ENCODE measurements at regions not wholly inside any gene's neighbourhood (a gene's known extent, or its start where the extent isn't known, plus 50 kb on each side); places are given as distances from the start of the nearest gene placed in this dataset.
A peak's percentile ranks its signal among the peaks of the same experiment; 100 is the strongest.
"Not testable (repeated sequence)": the region's sequence is repeated elsewhere in the genome, so short reads cannot be mapped to it uniquely, and the experiment has no call there.

- not testable (repeated sequence) for H3K36me3 Mint-ChIP-seq; DNase-seq (ENCODE audit: low spot score); ATAC-seq; H3K4me3 Mint-ChIP-seq; H3K9me3 Mint-ChIP-seq; H3K27ac Mint-ChIP-seq
- H3K27me3 Mint-ChIP-seq: peaks cover 9 to 24% of the 10 kb centered on the region in 2 donors
- peaks cover 15 to 18% of the 10 kb centered on the region in 2 donors for H3K4me1 Mint-ChIP-seq (ENCODE audit: low read depth in 2 of 2)
Measured at GRCh38 chr12:96108941-96109340, 73.6 kb upstream of the LTA4H start.

DNA sequence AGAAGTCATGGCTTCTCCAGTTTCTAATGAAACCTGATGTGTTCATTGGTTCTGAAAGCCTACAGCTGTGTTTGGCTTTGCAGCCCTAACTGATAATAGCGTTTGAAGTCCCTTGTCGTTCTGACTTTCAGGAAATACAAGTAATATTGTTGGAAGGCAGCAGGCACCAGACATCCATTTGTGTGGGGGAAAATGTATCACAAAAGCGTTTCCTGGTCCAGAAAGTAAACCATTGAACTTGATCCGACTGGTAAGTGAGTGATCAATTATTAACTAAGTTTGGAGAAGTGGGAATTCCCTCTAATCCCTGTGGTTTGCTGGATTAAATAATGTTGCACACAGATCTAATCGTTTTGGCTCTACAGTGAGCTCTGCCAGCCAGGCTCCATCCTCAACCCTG is 77.3 kb upstream of the LTA4H start:
- ATAC-seq (no peak), DNase-seq (ENCODE audit: low spot score) (no peak)
- Mint-ChIP-seq H3K9me3 (no peaks in the 10 kb centered on the region), H3K36me3 (no peaks in the 10 kb centered on the region), H3K4me1 (ENCODE audit: low read depth in 2 of 2) (peaks cover 7 to 18% of the 10 kb centered on the region in 2 donors), H3K27me3 (peaks cover 14 to 27% of the 10 kb centered on the region in 2 donors), H3K4me3 (no peak overlapping the region), H3K27ac (no peak overlapping the region)

DNA sequence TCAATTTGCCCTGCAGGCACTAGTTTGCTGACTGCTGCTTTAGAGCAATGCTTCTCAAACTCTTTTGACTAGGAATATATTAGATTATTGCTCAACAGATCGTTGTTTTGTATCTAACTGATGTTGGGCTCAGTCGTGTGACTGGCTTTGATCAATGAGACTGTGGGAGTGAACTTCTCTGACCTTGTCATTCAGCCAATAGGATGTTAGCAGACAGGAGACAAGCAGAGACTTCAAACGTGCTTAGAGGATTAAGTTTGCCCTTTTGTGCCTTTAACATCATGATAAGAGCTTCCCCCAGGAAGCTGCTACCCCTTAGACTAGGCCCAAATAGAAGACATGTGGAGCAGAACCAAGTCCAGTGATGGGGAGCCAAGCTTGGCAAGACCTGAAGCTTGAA is 76.7 kb upstream of the ELK3 start:
- no peak for DNase-seq (ENCODE audit: low spot score)
- H3K27me3 Mint-ChIP-seq: peaks cover 14 to 15% of the 10 kb centered on the region in 2 donors
- no peaks in the 10 kb centered on the region for H3K9me3 Mint-ChIP-seq
- ATAC-seq: no peak
- peaks cover 20 to 22% of the 10 kb centered on the region in 2 donors for H3K4me1 Mint-ChIP-seq (ENCODE audit: low read depth in 2 of 2)
- H3K27ac Mint-ChIP-seq: no peak overlapping the region
- H3K36me3 Mint-ChIP-seq: no peaks in the 10 kb centered on the region
- no peak overlapping the region for H3K4me3 Mint-ChIP-seq

DNA sequence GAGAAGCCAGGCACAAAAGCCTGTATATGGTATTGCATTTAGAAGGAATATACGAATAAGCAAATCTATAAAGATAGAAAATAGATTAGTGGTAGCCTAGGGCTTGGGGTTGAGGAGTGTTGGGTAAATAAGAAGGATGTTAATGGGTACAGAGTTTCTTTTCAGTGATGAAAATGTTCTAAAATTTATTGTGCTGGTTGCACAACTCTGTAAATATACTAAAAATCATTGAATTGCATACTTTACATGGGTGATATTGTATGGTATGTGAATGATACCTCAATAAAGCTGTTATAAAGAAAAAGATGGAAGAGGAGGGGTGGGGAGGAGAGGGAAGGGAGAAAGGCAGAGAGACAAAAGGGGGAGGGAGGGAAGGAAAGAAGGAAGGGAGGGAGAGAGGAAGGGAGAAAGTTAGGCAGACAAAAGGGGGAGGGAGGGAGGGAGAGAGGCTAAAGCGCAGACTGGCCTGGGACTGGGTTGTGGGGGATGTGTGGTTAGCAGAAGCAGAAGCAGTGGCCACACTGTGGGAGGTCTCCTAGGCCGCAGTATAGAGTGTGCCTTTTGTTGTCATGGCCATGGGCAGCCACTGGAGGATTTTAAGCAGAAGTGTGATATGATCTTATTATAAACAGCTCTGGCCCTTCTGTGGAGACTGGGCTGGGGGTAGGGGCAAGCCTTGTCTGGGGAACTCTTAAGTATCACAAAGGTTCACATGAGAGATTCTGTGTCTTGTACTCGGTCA is 73.6 kb upstream of the ELK3 start:
- Mint-ChIP-seq H3K36me3 (no peaks in the 10 kb centered on the region), H3K4me1 (ENCODE audit: low read depth in 2 of 2) (peaks cover 21 to 22% of the 10 kb centered on the region in 2 donors), H3K9me3 (no peaks in the 10 kb centered on the region), H3K27ac (no peak overlapping the region), H3K27me3 (peaks cover 0 to 13% of the 10 kb centered on the region in 2 donors), H3K4me3 (peak overlapping the region; percentile 62)
- peak; percentile 67 for DNase-seq (ENCODE audit: low spot score)
- peak; percentile 80 to 86 for ATAC-seq

DNA sequence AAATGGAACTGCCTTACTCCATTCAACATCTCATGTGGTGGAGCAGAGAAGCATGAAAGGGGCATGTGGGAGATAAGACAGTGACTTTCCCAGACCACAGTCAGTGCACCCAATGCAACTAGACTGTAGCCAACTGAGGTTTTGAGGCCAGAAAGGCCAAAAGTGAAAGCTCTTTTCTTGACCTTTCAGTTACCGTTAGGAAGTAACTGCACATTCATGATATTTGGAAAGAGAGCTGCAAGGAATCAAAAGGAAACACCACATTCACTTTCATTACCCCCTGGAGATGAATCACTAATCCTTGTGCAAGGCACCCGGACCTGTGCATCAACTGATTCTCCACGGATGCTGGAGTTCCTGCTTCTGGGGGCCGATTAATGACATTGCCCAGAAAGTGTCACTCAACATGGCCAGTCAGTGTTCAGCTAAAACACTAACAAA is 72.9 kb upstream of the ELK3 start:
- DNase-seq (ENCODE audit: low spot score) (no peak), ATAC-seq (peak; percentile 73 to 87)
- Mint-ChIP-seq H3K4me1 (ENCODE audit: low read depth in 2 of 2) (peaks cover 21 to 22% of the 10 kb centered on the region in 2 donors), H3K4me3 (peak overlapping the region; percentile 62), H3K27me3 (peaks cover 0 to 13% of the 10 kb centered on the region in 2 donors), H3K36me3 (no peaks in the 10 kb centered on the region), H3K9me3 (no peaks in the 10 kb centered on the region), H3K27ac (no peak overlapping the region)

GRCh38 chr12:96128292-96128691 is 65.9 kb upstream of the ELK3 start:
- not testable (repeated sequence) for H3K27ac Mint-ChIP-seq; H3K36me3 Mint-ChIP-seq; H3K4me1 Mint-ChIP-seq (ENCODE audit: low read depth in 2 of 2); DNase-seq (ENCODE audit: low spot score); H3K4me3 Mint-ChIP-seq; H3K9me3 Mint-ChIP-seq; ATAC-seq
- peaks cover 17 to 23% of the 10 kb centered on the region in 2 donors for H3K27me3 Mint-ChIP-seq

- Mint-ChIP-seq H3K27me3 (peaks cover 21 to 28% of the 10 kb centered on the region in 2 donors), H3K9me3 (no peaks in the 10 kb centered on the region), H3K4me3 (no peak overlapping the region), H3K4me1 (ENCODE audit: low read depth in 2 of 2) (no peaks in the 10 kb centered on the region), H3K27ac (no peak overlapping the region), H3K36me3 (no peaks in the 10 kb centered on the region)
- DNase-seq (ENCODE audit: low spot score) (no peak), ATAC-seq (no peak)
Measured at GRCh38 chr12:96130396-96131059, 63.6 kb upstream of the ELK3 start.

GRCh38 chr12:96131230-96131788 is 62.9 kb upstream of the ELK3 start:
- no peak overlapping the region for H3K27ac Mint-ChIP-seq
- no peak for DNase-seq (ENCODE audit: low spot score)
- no peaks in the 10 kb centered on the region for H3K9me3 Mint-ChIP-seq
- peaks cover 0 to under 1% of the 10 kb centered on the region in 2 donors for H3K4me1 Mint-ChIP-seq (ENCODE audit: low read depth in 2 of 2)
- ATAC-seq: no peak
- peaks cover 24 to 29% of the 10 kb centered on the region in 2 donors for H3K27me3 Mint-ChIP-seq
- no peaks in the 10 kb centered on the region for H3K36me3 Mint-ChIP-seq
- H3K4me3 Mint-ChIP-seq: no peak overlapping the region

- no peak for ATAC-seq
- Mint-ChIP-seq H3K27me3 (peaks cover 26 to 35% of the 10 kb centered on the region in 2 donors), H3K4me3 (no peak overlapping the region), H3K27ac (no peak overlapping the region), H3K9me3 (no peaks in the 10 kb centered on the region), H3K36me3 (no peaks in the 10 kb centered on the region), H3K4me1 (ENCODE audit: low read depth in 2 of 2) (peaks cover 4 to 7% of the 10 kb centered on the region in 2 donors)
- DNase-seq (ENCODE audit: low spot score): no peak
Measured at GRCh38 chr12:96132819-96133218, 61.4 kb upstream of the ELK3 start.

GRCh38 chr12:96134200-96134599 is 60.0 kb upstream of the ELK3 start:
- H3K36me3 Mint-ChIP-seq: no peaks in the 10 kb centered on the region
- H3K4me1 Mint-ChIP-seq (ENCODE audit: low read depth in 2 of 2): peaks cover 4 to 7% of the 10 kb centered on the region in 2 donors
- no peak overlapping the region for H3K4me3 Mint-ChIP-seq
- ATAC-seq (no peak), DNase-seq (ENCODE audit: low spot score) (no peak)
- H3K27ac Mint-ChIP-seq: no peak overlapping the region
- peaks cover 26 to 32% of the 10 kb centered on the region in 2 donors for H3K27me3 Mint-ChIP-seq
- no peaks in the 10 kb centered on the region for H3K9me3 Mint-ChIP-seq

- peaks cover 4 to 7% of the 10 kb centered on the region in 2 donors for H3K4me1 Mint-ChIP-seq (ENCODE audit: low read depth in 2 of 2)
- DNase-seq (ENCODE audit: low spot score): no peak
- H3K36me3 Mint-ChIP-seq: no peaks in the 10 kb centered on the region
- H3K27me3 Mint-ChIP-seq: peaks cover 17 to 19% of the 10 kb centered on the region in 2 donors
- no peak for ATAC-seq
- H3K4me3 Mint-ChIP-seq: no peak overlapping the region
- H3K27ac Mint-ChIP-seq: peak overlapping the region in 1 of 2 donors; percentile 22
- H3K9me3 Mint-ChIP-seq: no peaks in the 10 kb centered on the region
Measured at GRCh38 chr12:96136161-96136560, 58.0 kb upstream of the ELK3 start.

DNA sequence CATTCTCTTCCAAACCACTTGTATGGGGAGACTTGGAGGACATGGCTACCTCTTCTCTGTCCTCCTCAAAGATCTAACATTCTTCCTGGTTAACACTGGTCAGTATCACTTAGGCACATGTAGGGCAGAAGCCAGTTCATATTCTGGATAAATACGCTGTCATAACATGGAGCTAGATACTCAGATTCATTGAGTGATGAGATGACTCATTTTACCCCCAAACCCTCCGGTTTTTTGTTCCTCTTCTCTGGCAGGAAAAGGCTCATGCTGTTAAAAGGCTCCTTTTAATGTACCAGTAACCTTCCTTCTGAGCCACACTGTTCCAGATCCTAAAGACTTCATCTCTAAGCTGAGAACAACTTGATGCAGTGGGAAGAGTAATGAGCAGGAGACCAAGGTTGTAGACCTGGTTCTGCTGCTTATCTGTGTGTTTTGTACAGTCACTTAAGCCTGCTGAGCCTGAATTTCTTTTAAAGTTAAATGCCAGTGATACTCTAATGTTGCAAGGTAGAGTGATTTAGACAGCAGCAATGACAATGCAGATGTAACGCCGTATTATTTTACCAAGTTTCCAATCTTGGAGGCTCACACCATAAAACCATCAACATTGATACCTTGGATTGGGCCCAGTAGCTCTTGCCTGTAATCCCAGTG is 57.3 kb upstream of the ELK3 start:
- peak in 1 of 2 donors; percentile 36 for ATAC-seq
- H3K27me3 Mint-ChIP-seq: peaks cover 13 to 14% of the 10 kb centered on the region in 2 donors
- peaks cover 4 to 7% of the 10 kb centered on the region in 2 donors for H3K4me1 Mint-ChIP-seq (ENCODE audit: low read depth in 2 of 2)
- DNase-seq (ENCODE audit: low spot score): no peak
- H3K4me3 Mint-ChIP-seq: no peak overlapping the region
- H3K9me3 Mint-ChIP-seq: no peaks in the 10 kb centered on the region
- no peaks in the 10 kb centered on the region for H3K36me3 Mint-ChIP-seq
- peak overlapping the region in 1 of 2 donors; percentile 22 for H3K27ac Mint-ChIP-seq

DNA sequence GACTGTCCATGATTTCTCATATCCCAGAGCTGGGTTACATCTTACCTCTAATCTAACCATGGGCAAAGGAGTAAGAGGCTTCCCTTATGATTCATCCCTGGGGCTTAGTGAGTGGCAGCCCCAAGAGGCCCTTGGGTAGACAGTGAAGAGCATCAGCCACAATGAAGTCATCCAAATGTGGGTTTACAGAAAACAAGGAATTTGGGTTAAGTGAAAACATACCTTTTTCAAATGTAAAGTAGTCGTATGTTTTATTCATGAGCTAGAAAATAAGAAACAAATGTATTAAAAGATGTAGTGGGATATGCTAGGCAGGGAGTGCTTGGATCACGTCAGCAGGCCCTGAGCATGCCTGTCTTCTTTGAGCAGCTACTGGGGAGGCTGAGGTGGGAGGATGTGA is 54.0 kb upstream of the ELK3 start:
- ATAC-seq: no peak
- H3K4me1 Mint-ChIP-seq (ENCODE audit: low read depth in 2 of 2): peaks cover 21 to 25% of the 10 kb centered on the region in 2 donors
- no peak for DNase-seq (ENCODE audit: low spot score)
- H3K27ac Mint-ChIP-seq: no peak overlapping the region
- H3K9me3 Mint-ChIP-seq: no peaks in the 10 kb centered on the region
- peaks cover 6 to 9% of the 10 kb centered on the region in 2 donors for H3K27me3 Mint-ChIP-seq
- H3K36me3 Mint-ChIP-seq: no peaks in the 10 kb centered on the region
- H3K4me3 Mint-ChIP-seq: no peak overlapping the region

All from natural killer cell treated with Interleukin-12 subunit alpha and Interleukin-12 subunit beta and Interleukin-15 and Interleukin-18, amount 100 ng/mL, for 72 hours (primary cell).